NCI-H2029 treated with DMSO at 0.1 percent for 48 hours (cell line): ENCODE measurements at regions not wholly inside any gene's neighbourhood (a gene's known extent, or its start where the extent isn't known, plus 50 kb on each side); places are given as distances from the start of the nearest gene placed in this dataset.
"Not testable (repeated sequence)": the region's sequence is repeated elsewhere in the genome, so short reads cannot be mapped to it uniquely, and the experiment has no call there.

ENCODE experiments used
- DNase-seq: peaks from one replicate; lab custom pipeline; 2025; lab: John Stamatoyannopoulos, UW

DNA sequence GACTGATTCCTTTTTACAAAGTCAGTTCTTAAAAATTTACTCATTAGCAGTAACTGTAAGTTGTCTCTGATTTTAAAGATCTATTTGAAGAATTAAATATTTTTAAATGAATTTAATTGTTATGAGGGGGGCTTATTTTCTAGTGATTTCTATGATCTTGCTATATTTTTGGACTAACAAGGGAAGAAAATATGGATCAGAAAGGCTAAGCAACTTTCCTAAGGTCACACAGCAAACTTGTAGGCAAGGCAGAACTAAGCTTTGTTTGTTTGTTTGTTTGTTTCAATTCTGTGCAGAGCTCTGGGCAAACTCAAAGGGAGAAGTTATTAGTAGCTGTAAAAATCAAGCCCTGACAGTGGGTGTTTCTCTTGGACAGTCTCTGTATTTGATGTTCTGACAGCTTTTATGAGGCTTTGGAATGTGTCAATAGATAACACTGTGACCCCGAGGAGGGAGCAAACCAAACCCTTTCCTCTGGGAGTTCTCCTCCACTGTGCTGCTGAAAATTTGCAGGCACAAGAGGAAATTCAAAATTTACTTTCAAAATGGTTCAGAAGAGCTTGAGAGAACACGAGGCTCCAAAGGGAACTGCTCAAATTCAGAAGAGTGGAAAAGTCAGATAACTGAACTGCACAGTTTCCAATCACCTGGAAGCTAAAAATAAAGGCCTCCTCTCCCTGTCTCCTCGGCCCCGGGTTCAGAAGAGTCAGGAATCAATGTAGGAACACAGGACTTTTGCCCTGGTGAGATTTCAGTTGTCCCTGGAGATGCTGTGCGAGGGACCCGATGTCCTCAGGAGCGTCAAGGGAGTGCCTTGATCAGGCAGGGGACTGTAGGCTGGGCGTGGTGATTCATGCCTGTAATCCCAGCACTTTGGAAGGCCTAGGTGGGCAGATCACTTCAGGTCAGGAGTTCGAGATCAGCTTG, 325.7 kb downstream of the GATA3 start:
- DNase-seq, result no peak

DNA sequence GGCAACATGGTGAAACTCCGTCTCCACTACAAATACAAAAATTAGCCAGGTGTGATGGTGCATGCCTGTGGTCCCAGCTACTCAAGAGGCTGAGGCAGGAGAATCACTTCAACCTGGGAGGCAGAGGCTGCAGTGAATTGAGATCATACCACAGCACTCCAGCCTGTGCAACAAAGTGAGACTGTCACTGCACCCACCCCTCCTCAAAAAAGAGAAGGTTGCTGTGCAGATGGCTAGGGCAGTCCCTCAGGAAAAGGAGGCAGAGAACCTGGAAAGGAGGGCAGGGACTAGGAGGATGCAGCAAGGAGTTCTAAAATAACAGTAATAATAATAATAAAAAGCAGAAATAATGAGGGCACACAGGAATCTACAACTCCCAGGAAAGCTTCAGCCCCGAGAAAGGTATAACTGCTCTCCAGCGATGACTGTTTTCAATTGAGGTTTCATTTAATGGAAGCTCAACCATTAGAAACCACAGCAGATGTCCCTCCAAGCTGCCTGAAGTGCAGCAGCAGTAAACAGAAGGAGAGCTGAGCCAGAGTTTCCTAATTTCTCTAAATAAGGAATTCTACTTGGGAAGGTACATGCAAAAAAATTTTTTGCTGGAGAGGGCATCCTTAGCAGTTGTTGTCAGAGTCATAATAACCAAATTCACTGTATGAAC, 326.5 kb downstream of the GATA3 start:
- no peak for DNase-seq

DNA sequence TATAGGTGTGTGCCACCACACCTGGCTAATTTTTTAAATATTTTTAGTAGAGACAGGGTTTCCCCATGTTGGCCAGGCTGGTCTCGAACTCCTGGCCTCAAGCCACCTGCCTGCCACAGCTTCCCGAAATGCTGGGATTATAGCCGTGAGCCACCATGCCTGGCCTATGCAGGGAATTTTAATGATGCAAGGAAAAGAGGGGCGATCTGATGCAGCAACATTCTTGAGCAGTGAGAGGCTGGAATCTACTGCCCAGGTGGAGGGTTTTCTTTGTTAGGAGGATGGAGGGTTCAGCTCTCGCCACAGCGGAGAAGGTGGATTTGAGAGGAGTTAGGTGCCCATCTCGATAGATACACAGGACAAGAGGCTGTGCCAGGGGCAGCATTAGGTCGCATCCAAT, 332.3 kb downstream of the GATA3 start:
- DNase-seq, result no peak

DNA sequence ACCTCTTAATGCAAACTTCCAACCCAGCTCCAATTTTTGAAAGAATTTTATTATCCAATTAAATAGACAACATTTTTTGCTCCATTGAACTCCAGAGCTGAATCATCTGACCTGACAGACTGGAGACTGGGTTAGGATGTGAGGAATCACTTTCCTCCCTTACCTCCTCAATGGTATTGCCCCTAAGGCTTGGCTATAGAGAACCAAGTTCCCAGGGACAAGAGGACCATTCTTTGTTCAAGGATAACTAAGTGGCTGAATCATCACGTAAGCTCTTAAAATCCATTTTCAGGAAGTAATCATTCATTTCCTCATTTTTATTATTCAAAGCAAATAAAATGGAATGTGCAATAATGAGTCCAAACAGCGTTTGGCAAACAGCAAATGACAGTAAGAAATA, 335.1 kb downstream of the GATA3 start:
- DNase-seq, result no peak

DNA sequence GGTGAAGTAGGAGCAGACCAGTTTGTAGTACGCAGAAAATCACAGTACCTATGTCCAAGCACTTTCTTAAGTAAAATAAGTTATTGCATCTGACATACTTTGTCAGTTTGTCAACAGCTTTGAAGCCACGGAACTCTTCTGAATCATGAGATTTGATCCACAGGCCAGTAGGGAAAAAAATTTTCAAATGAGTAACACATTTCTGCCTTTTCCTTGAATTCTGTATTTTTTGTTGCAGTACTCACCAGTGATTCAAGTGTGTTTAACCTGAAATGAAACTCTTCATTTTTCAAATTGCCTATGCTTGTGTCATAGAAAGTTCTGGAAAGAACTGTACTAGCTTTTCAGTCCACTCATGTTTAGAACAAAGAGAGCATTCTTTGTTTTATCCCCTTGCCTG, 337.7 kb downstream of the GATA3 start:
- no peak for DNase-seq

DNA sequence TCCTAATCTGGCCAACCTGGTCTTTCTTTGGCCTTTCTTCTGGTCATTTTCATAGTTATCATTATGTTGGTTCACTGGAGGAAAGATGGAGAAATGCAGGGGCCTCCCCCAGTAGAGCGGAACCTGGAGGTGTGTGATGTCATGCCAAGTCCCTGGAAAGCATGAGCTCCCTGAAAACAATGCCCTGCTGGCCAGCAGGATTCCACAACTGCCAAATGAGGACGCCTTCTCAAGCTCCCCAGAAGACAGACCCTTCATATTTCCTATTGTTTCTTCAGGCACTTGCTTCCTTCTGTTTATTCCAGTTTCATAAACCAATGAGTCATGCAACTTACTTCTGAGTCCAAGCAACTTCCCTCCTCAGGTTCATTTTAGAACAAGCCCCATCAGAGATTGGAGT, 339.0 kb downstream of the GATA3 start:
- no peak for DNase-seq

DNA sequence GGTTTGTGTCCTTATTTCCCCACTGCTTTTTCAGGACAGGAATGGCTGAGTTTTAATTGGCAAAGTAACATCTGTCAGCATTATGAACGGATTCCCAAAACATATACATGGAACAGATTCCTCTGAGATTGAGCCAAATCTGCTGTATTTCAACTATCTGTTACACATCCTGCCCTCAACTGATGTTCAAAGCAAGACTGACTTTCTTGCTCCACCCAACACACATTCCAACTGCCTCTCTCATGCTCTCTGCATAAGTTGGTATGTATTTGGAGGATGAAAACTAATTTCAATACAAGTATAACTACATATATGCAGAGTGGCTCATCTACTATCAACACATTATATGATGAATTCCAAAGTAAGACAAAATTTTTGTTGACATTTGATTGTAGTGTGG, 342.2 kb downstream of the GATA3 start:
- DNase-seq, result no peak

DNA sequence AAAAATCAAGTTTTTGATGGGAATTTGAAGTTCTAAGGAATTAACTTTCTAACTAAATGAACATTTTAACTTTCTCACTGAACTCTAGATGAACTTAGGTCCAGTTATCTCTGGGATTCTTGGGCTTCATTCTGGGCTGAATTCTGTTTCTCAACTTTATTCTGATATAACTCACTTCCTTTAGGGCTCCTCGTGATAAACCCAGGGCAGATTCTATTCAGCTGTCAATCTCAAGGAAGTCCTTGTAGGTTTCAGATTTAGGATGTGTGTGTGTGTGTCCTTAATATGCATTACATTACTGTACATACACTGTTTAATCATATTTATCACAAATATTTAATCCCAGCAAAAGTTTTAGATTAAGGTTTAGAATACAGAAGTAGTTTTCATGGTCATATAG, 344.3 kb downstream of the GATA3 start:
- DNase-seq, result no peak

DNA sequence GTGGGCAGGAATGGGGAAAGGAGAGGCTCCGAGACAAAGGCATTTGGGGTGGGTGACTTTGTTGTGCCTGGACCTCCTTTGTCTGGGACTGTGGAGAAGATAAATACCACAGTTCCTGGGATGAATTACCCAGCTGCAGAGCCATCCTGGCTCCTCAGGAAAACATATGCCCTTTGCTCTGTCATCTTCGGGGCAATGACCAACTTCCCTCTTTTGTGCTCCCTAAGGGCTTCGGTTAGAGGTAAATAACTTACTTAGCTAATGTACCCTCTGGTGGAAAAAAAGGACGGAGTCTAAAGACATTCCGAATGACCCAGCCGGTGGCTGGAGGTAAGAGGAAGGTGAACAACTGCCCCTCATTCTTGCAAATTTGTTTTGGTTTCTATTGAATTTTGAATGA, 345.7 kb downstream of the GATA3 start:
- no peak for DNase-seq

DNA sequence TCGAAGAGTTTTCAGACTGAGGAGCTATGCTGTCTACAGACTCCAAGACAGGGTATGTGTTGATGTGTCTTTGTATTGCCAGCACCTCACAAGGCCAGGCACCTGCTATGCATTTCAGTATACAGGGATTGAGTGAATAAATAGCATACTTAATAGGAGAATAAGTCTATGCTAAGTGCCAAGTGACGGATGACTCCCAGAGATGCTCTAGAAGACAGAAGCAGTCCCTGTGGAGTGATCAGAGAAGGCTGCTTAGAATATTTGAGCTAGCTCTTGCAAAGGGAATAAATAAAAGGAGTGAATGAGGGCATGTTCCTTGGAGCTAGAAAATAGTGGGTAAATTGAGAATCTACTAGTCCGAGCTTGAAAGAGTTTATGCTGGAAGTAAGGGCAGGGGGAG, 346.4 kb downstream of the GATA3 start:
- DNase-seq, result no peak

DNA sequence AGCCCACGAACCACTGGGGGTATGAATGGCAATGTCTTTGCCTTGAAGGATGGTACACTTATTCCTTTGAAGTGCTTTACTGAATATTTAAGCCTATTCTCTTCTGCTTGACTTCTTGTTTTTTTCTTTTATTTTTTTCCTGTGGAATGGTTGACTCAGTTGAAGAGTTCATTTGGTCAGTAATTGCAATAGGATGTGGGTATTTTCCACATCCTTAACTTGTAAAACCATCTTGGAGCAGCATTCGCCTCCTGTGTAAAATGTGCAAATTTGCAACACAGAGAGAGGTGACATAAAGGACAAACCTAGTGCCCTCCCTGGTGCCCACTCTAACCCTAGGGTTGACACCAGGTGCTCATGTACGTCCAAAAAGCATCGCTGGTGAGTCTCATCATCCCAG, 347.0 kb downstream of the GATA3 start:
- DNase-seq, result no peak

DNA sequence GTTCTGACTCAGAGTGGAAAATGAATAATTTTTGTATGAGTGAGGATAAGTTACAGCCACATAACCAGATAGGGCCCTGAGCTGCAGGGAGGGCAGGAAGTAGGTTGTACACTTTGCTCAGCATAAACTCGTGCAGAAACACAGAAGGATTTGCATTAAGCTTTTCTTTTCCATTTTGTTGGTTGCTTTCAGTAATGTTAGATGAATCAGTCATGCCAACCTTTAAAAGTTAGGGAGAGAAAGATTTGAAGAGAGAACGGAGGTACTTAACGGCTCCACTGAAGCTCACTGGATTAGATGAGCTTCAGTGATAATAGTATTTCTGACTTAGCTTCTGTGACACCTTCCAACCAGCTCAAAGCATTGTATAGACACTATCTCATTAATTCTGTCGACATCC, 348.1 kb downstream of the GATA3 start:
- no peak for DNase-seq

DNA sequence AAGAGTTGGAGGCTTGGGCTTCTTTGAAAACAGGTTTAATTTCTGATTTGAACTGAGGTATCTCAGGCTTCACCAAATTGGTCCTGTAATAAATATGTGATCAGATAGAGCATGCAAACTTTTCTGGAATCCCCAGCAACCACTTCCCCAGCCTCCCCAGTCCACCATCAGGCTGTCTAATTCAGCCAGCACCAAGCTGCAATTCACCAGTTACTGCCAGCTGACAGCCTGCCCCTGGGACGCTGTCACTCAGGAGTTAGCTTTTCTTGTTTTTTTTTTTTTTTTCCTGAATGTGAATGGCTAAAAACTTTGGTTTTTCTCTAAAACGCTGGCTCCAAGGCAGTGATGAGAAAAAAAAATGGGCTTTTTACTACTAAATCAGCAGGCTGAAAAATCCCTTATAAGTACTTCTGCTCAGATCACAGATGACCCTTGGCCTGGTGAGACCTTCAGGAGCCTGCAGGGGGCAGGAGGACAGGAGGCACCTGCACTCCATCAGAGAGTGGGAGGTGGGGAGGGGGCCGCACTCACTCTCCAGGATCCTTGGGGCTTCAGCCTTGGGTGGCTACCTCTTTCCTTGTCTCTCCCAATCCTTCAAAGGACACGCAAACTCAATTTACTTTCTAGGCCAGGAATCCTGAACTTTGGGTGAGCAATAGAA, 349.4 kb downstream of the GATA3 start:
- no peak for DNase-seq

DNA sequence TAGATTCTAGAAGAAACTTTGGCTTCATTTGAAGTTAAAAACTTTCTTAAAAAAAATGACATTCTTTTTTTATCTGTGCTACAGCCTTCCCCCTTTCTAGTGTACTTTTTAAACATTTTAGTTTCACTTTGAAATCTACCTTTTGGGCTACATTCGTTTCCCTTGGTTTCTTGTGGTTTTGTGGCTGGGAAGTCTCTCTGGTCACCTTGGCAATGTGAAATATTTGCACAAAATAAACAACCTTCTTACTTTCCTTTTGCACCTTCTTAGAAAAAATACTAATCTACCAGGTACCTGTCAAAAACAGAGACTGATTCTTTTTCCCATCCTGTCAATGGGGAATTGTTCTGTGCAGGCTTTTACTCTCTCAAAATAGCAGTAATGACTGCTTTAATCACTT, 350.2 kb downstream of the GATA3 start:
- DNase-seq, result no peak

DNA sequence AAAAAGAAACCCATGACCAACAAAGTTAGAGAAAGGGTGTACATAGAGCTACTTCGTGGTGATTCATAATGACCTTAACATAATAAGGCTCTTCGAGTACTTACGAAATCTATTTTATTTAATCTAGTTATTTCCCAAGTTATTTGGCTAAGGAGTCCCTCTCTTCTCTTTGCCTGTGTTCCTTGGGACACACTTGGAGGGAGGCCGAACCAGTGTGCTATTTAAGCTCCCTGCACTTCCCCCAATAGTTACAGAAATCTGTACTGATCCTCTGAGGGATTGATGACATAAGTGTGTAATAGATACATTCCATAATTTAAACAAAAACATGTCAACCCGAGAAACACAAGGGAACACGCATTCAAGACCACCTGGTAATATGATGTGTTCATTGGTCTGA, 351.1 kb downstream of the GATA3 start:
- DNase-seq, result no peak

DNA sequence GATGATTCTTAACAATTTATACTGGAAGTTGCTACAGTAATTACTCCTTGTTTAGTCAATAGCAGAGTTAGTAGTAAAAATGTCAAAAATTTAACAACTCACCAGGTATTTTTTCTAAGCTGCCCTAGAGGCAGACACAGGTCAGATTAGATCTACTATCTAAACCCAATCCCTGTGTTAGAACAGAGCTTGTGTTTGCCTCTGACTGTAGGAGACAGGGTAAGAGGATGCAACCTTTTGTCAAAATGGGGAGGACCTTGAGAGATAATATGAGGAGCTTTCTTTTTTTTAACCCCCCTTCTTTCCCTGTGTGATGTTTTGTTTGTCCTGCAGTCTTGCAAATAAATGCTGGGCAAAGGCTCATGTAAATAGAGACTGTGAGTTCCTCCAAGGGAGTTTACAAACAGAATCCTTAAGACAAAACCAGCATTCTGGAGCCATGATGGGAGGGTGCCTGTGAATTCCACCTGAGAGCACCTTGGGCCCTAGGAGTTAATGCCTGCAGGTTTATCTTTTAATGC, 353.1 kb downstream of the GATA3 start:
- DNase-seq, result no peak

DNA sequence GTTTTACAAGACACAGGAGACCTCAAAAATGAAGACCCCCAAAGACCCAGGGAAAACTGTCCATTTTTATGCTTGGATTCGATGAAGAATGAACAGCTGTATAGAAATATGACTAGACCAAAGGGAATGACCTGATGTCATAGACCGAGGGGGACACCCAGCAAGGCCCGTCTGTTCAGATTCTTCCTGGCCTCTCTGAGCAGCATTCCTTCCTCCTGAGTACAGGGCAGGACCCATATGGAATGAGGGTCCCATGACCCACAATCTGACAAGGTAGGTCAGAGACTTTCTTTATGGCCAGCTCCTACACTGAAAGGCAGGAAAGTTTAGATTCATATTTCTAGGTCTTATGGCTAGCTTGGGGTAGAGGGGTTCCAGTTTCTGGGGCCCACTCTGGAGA, 356.0 kb downstream of the GATA3 start:
- no peak for DNase-seq

DNA sequence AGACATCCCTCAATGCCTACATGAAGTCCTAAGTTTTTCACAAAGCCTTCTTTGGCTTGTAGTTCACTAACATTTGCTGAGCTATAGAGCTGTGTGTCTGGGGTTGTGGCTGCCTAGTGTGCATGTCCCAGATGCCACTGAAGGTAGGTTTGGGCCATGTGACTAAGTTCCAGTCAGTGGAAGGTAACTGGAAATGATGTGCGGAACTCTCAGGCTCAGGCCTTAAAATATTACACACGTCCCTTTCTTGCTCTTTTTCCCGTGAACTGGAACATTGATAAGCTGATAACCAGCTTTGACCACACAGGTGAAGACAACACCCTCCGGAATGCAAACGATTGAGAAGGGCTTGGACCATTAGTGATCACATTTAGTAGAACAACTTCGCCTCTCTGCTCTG, 358.1 kb downstream of the GATA3 start:
- no peak for DNase-seq

DNA sequence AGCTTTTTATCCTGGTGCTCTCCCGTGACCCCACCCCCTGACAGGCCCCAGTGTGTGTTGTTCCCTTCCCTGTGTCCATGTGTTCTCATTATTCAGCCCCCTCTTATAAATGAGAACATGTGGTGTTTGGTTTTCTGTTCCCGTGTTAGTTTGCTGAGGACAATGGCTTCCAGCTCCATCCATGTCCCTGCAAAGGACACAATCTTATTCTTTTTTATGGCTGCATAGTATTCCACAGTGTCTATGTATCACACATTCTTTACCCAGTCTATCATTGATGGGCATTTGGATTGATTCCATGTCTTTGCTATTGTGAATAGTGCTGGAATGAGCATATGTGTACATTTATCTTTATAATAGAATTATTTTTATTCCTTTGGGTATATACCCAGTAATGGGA, 360.5 kb downstream of the GATA3 start:
- not testable (repeated sequence) for DNase-seq

DNA sequence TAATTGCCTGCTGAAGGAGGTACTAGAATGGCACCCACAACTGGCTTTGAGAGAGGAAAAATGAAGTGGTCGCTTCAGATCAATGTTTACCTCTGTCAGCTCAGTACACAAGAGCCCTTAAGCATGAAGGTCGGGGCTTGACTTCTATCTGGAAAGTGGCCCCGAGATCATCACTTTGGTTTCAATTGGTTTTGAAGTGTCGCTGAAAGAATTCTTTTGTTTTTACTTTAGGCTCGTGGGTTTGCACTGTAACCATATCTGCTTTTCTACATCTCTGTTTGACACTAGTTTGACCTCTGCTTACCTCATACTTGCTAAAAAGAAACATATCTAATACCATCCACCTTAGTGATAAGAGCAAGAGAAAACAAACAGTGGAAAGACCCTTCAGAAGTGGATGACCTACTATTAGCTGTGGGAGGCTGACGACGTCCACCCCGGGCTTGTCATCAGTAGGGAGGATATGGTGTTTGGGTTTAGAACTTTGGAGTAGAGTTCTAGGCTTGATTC, 361.8 kb downstream of the GATA3 start:
- peak; percentile 24 for DNase-seq

DNA sequence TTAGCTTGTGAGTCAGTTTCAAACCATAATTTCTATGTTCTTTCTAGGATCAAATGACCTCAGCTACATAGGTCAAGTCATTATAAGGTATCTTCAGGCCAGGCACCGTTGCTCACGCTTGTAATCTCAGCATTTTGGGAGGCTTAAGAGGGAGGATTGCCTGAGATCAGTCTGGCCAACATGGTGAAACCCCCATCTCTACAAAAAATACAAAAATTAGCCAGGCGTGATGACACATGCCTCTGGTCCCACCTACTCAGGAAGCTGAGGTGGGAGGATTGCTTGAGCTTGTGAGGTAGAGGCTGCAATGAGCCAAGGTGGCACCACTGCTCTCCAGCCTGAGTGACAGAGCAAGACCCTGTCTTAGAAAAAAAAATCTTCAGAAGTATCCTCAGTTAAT, 362.3 kb downstream of the GATA3 start:
- DNase-seq, result no peak

DNA sequence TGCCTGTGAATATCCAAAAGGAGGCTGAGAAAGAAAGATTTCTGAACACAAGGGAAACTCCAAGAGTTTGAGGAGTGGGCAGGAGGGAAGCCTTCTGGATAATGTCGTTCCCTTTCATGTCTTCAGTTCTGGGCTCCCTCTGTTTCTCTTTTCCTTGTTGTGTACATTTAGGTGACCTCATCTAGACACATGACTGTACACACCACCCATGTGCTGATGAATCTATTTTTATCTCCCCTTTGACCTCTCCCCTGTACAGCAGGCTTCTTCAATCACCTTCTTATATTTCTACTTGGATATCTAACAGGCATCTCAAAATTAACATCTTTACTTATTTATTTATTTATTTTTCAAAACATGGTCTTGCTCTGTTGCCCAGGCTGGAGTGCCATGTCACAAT, 363.1 kb downstream of the GATA3 start:
- no peak for DNase-seq

DNA sequence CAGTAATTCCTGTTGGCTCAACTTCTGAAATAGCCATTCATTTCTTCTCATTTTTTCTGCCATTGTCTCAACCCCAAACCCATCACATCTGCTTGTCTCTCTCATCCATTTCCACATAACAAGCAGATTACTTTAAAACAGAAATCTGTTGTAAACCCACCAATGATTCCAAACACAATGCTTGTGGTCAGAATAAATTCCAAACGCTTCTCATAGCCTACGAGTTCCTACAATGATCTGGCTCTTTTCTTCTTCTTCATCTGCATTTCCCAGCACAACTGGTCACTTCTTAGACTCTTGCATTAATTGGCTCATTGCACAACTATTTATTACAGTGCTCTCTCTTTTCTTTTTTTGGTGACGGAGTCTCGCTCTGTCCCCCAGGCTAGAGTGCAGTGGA, 364.1 kb downstream of the GATA3 start:
- DNase-seq, result no peak
